H1 (cell line): ENCODE measurements at regions not wholly inside any gene's neighbourhood (a gene's known extent, or its start where the extent isn't known, plus 50 kb on each side); places are given as distances from the start of the nearest gene placed in this dataset.

Experiments
- CTCF ChIA-PET: fragments of 300-600 bp; sonication (Branson Sonifier 250); formaldehyde crosslinking; loops from one replicate; lab custom pipeline; 2021; ENCODE audit not compliant: partially characterized antibody; lab: Charles Lee
- POLR2A ChIA-PET: fragments of 300-600 bp; sonication (Branson Sonifier 250); formaldehyde crosslinking; loops from one replicate; lab custom pipeline; 2021; ENCODE audit warnings: inconsistent platforms; ENCODE audit not compliant: partially characterized antibody; lab: Charles Lee
- DNase-seq, 2 experiments: peaks; one replicate each; pipeline versions ENCODE4 v3.0.0 to v3.0.0-alpha.2; 2010 to 2022; ENCODE audit warnings: low spot score in 2 of 2, low read depth in 1 of 2, mixed read lengths in 1 of 2
- FAIRE-seq: peaks from 2 replicates; lab custom pipeline; 2011; peaks lifted over from hg19 to GRCh38; lab: Jason Lieb, UNC
- H2AFZ ChIP-seq: 2 replicates; pipeline ENCODE4 v1.8.1; 2012; ENCODE audit warnings: low read length, inconsistent platforms
- H2AK5ac ChIP-seq: 2 replicates; pipeline ENCODE4 v1.6.1; 2013; ENCODE audit warnings: low read depth, low read length
- H2BK120ac ChIP-seq: replicated peaks from 2 replicates; pipeline ENCODE3; 2013; ENCODE audit warnings: low read depth, low read length, inconsistent platforms
- H2BK12ac ChIP-seq: 2 replicates; pipeline ENCODE4 v1.6.1; 2013; ENCODE audit warnings: low read depth, low read length
- H2BK15ac ChIP-seq: 2 replicates; pipeline ENCODE4 v1.6.1; 2013; ENCODE audit warnings: low read length
- H2BK20ac ChIP-seq: 2 replicates; pipeline ENCODE4 v1.6.1; 2013; ENCODE audit warnings: low read length
- H2BK5ac ChIP-seq: 2 replicates; pipeline ENCODE4 v1.6.1; 2013; ENCODE audit warnings: low read depth, low read length
- H3K14ac ChIP-seq: 2 replicates; pipeline ENCODE4 v1.6.1; 2013; ENCODE audit warnings: inconsistent platforms; ENCODE audit not compliant: insufficient read length
- H3K18ac ChIP-seq: 2 replicates; pipeline ENCODE4 v1.6.1; 2013; ENCODE audit warnings: low read length; ENCODE audit errors: extremely low read depth
- H3K23ac ChIP-seq: 2 replicates; pipeline ENCODE4 v1.6.1; 2013; ENCODE audit warnings: inconsistent platforms; ENCODE audit not compliant: insufficient read length
- H3K23me2 ChIP-seq: 2 replicates; pipeline ENCODE4 v1.6.1; 2013; ENCODE audit warnings: low read depth, low read length
- H3K27ac ChIP-seq: 2 replicates; pipeline ENCODE4 v1.6.1; 2011; ENCODE audit warnings: low read depth, low read length, inconsistent platforms
- H3K27me3 ChIP-seq, 4 experiments: replicated peaks in 1 of 4; 1 replicate in 1 of 4; 2 replicates in 3 of 4; pipeline versions ENCODE4 v1.6.1 to v1.8.1; 2011 to 2013; ENCODE audit warnings: low read length in 3 of 4, mild to moderate bottlenecking in 3 of 4, inconsistent platforms in 2 of 4, mixed read lengths in 2 of 4, moderate library complexity in 1 of 4; ENCODE audit not compliant: control insufficient read depth in 3 of 4, insufficient read depth in 3 of 4; ENCODE audit errors: extremely low read depth in 1 of 4
- H3K36me3 ChIP-seq, 4 experiments: 2 replicates each; pipeline versions ENCODE4 v1.6.1 to v1.8.1; 2011 to 2013; ENCODE audit warnings: mild to moderate bottlenecking in 4 of 4, low read length in 3 of 4, moderate library complexity in 2 of 4, control low read depth in 1 of 4, inconsistent platforms in 1 of 4; ENCODE audit not compliant: insufficient read depth in 4 of 4, control insufficient read depth in 2 of 4
- H3K4ac ChIP-seq: replicated peaks from 2 replicates; pipeline ENCODE3; 2013; ENCODE audit warnings: low read length, low read depth, mixed read lengths, inconsistent platforms; ENCODE audit not compliant: insufficient read length
- H3K4me1 ChIP-seq, 4 experiments: replicated peaks in 1 of 4; 1 replicate in 1 of 4; 2 replicates in 3 of 4; pipeline versions ENCODE4 v1.6.1 to v1.8.1; 2011 to 2013; ENCODE audit warnings: low read length in 3 of 4, inconsistent platforms in 2 of 4, mixed read lengths in 1 of 4; ENCODE audit not compliant: insufficient read depth in 4 of 4, control insufficient read depth in 3 of 4
- H3K4me2 ChIP-seq, 2 experiments: 2 replicates each; pipeline versions ENCODE4 v1.6.1 to v1.8.1; 2011 to 2013; ENCODE audit warnings: low read depth in 2 of 2, low read length in 2 of 2, control low read depth in 1 of 2, inconsistent platforms in 1 of 2, mild to moderate bottlenecking in 1 of 2; ENCODE audit not compliant: insufficient read depth in 1 of 2
- H3K4me3 ChIP-seq, 4 experiments: fragments of 200-600, 300-600 bp in 1 of 4; sonication (generic), shearing (Covaris generic), sonication (Bioruptor Twin) in 1 of 4; 2 replicates each; pipeline versions ENCODE4 v1.5.1 to v1.8.1; 2011 to 2016; ENCODE audit warnings: low read length in 4 of 4, low read depth in 3 of 4, control low read depth in 2 of 4, inconsistent platforms in 2 of 4, mild to moderate bottlenecking in 2 of 4, mixed read lengths in 1 of 4, moderate library complexity in 1 of 4; ENCODE audit not compliant: insufficient read depth in 2 of 4; ENCODE audit errors: extremely low read depth in 1 of 4
- H3K56ac ChIP-seq: replicated peaks from 2 replicates; pipeline ENCODE3; 2013; ENCODE audit warnings: low read depth, mild to moderate bottlenecking, mixed read lengths, low read length, inconsistent platforms; ENCODE audit not compliant: insufficient read length
- H3K79me1 ChIP-seq: 2 replicates; pipeline ENCODE4 v1.6.1; 2013; ENCODE audit warnings: low read depth, low read length, control low read depth
- H3K79me2 ChIP-seq, 2 experiments: 2 replicates each; pipeline versions ENCODE4 v1.6.1 to v1.8.1; 2012 to 2013; ENCODE audit warnings: low read length in 2 of 2, mild to moderate bottlenecking in 2 of 2, inconsistent platforms in 1 of 2; ENCODE audit not compliant: insufficient read depth in 2 of 2, control insufficient read depth in 1 of 2
- H3K9ac ChIP-seq, 4 experiments: replicated peaks in 1 of 4; 1 replicate in 1 of 4; 2 replicates in 3 of 4; pipeline versions ENCODE4 v1.6.1 to v1.8.1; 2011 to 2013; ENCODE audit warnings: low read depth in 3 of 4, low read length in 3 of 4, control low read depth in 2 of 4, mild to moderate bottlenecking in 2 of 4, moderate library complexity in 2 of 4, inconsistent platforms in 1 of 4; ENCODE audit errors: extremely low read depth in 1 of 4
- H3K9me3 ChIP-seq, 2 experiments: 2 replicates each; pipeline versions ENCODE4 v1.6.1 to v1.8.1; 2012 to 2013; ENCODE audit warnings: mild to moderate bottlenecking in 2 of 2, moderate library complexity in 2 of 2, control low read depth in 1 of 2, inconsistent platforms in 1 of 2, low read depth in 1 of 2, low read length in 1 of 2, mixed read lengths in 1 of 2; ENCODE audit not compliant: insufficient read depth in 2 of 2
- H4K20me1 ChIP-seq, 2 experiments: replicated peaks in 1 of 2; 2 replicates each; pipeline versions ENCODE3 to v1.8.1; 2011 to 2013; ENCODE audit warnings: inconsistent platforms in 2 of 2, low read length in 2 of 2, mild to moderate bottlenecking in 1 of 2; ENCODE audit not compliant: insufficient read depth in 2 of 2, control insufficient read depth in 1 of 2
- H4K5ac ChIP-seq: 2 replicates; pipeline ENCODE4 v1.6.1; 2013; ENCODE audit warnings: low read length, low read depth, mixed read lengths, inconsistent platforms; ENCODE audit not compliant: insufficient read length
- H4K8ac ChIP-seq: 2 replicates; pipeline ENCODE4 v1.8.0; 2013; ENCODE audit warnings: mild to moderate bottlenecking, moderate library complexity, low read length, inconsistent platforms; ENCODE audit not compliant: insufficient read depth; ENCODE audit errors: extremely low read depth
- H4K91ac ChIP-seq: replicated peaks from 2 replicates; pipeline ENCODE3; 2013; ENCODE audit warnings: low read length, mixed read lengths, inconsistent platforms; ENCODE audit not compliant: insufficient read length
- JUND ChIP-seq: IDR thresholded peaks from 2 replicates; pipeline ENCODE4 v1.6.1; 2011; ENCODE audit warnings: mild to moderate bottlenecking, improper control_type of control experiment, low read length
- TCF12 ChIP-seq: IDR thresholded peaks from 2 replicates; pipeline ENCODE4 v1.6.1; 2011; ENCODE audit warnings: low read depth, mild to moderate bottlenecking, low read length
- WGBS, 2 experiments: shearing (Covaris generic) in 1 of 2; methylation state at CpG; one replicate each; pipeline versions ENCODE4 v1.1.6 to v1.1.7; 2013 to 2015; ENCODE audit warnings: low lambda C conversion rate in 2 of 2, mixed read lengths in 2 of 2, inconsistent platforms in 1 of 2, low coverage in 1 of 2, missing lambda C conversion rate in 1 of 2; ENCODE audit not compliant: insufficient replicate concordance in 2 of 2, insufficient coverage in 1 of 2, insufficient read length in 1 of 2; ENCODE audit errors: extremely low coverage in 1 of 2, missing lambda C conversion rate in 1 of 2; 5-methylcytosine and 5-hydroxymethylcytosine counted together

- H3K27me3 ChIP-seq = no peaks in the 10 kb centered on the region
- no peak overlapping the region for H3K4me2 ChIP-seq
- ChIA-PET CTCF (no interaction called here), POLR2A (no interaction called here)
- no peak overlapping the region for H2AFZ ChIP-seq
- H3K79me1 ChIP-seq = no peaks in the 10 kb centered on the region
- H4K8ac ChIP-seq = no peak overlapping the region
- TF ChIP-seq TCF12 (no peak), JUND (no peak)
- H3K23me2 ChIP-seq = peaks cover 11% of the 10 kb centered on the region; the same call in 1 of the 2 replicates
- peaks cover 0 to 8% of the 10 kb centered on the region in 2 experiments for H4K20me1 ChIP-seq
- no peak overlapping the region for H2BK120ac ChIP-seq
- no peak overlapping the region for H3K56ac ChIP-seq
- H4K5ac ChIP-seq = no peak overlapping the region
- H2AK5ac ChIP-seq = no peak overlapping the region
- peaks cover 2 to 8% (median 5%) of the 10 kb centered on the region in 4 experiments; a peak in 4 of 7 replicates for H3K4me1 ChIP-seq
- FAIRE-seq (no peak), DNase-seq (no peak)
- no peak overlapping the region for H2BK12ac ChIP-seq
- H3K4ac ChIP-seq = no peak overlapping the region
- H3K18ac ChIP-seq = no peak overlapping the region
- H4K91ac ChIP-seq = no peak overlapping the region
- no peak overlapping the region for H3K14ac ChIP-seq
- H2BK20ac ChIP-seq = no peak overlapping the region
- H3K36me3 ChIP-seq = no peaks in the 10 kb centered on the region; a peak in 1 of 8 replicates
- no peak overlapping the region for H3K4me3 ChIP-seq
- no peaks in the 10 kb centered on the region for H3K9me3 ChIP-seq
- H3K79me2 ChIP-seq = no peaks in the 10 kb centered on the region
- 0 out of 2 replicates have a peak overlapping the region, but pooled peaks have one; percentile 6 for H2BK15ac ChIP-seq
- H3K9ac ChIP-seq = no peak overlapping the region
- no peak overlapping the region for H2BK5ac ChIP-seq
- no peak overlapping the region for H3K27ac ChIP-seq
- WGBS, 2 experiments = 100% methylated on average over 3 of the region's 5 CpGs; no CpG with 5 or more reads in 1 of the 2 experiments
- no peak overlapping the region for H3K23ac ChIP-seq
These were observed 869.7 kb downstream of the BRD1 start for GRCh38 chr22:48957987-48958321.
